GM19328 (cell line): ENCODE measurements at regions not wholly inside any gene's neighbourhood (a gene's known extent, or its start where the extent isn't known, plus 50 kb on each side); places are given as distances from the start of the nearest gene placed in this dataset.

Source experiments
- ATAC-seq: cut with Tn5 transposase; IDR thresholded peaks from one replicate; pipeline ENCODE4 v1.9.1; 2021; ENCODE audit warnings: mild to moderate bottlenecking, moderate library complexity; ENCODE audit not compliant: unreplicated experiment

GRCh38 chr2:221335219-221335752 is 236.8 kb downstream of the EPHA4 start:
- ATAC-seq = no peak

GRCh38 chr2:221336967-221337366 is 235.1 kb downstream of the EPHA4 start:
- ATAC-seq = no peak

GRCh38 chr2:221337957-221338685 is 234.0 kb downstream of the EPHA4 start:
- ATAC-seq = no peak

DNA sequence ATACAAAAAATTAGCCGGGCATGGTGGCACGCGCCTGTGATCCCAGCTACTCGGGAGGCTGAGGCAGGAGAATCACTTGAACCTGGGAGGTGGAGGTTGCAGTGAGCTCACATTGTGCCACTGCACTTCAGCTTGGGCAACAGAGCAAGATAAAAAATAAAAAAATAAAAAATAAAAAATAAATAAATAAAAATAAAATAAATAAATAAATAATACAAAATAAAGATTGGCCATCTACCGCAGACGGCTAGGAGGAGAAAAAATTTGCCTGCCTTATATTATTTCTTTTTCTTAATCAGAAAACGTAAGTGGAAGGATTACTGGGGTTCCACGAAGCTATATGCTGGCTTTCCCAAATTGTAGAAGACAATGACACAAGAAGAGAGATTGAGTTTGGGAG is 229.7 kb downstream of the EPHA4 start:
- ATAC-seq = no peak

GRCh38 chr2:221343524-221343923 is 228.6 kb downstream of the EPHA4 start:
- ATAC-seq = no peak

DNA sequence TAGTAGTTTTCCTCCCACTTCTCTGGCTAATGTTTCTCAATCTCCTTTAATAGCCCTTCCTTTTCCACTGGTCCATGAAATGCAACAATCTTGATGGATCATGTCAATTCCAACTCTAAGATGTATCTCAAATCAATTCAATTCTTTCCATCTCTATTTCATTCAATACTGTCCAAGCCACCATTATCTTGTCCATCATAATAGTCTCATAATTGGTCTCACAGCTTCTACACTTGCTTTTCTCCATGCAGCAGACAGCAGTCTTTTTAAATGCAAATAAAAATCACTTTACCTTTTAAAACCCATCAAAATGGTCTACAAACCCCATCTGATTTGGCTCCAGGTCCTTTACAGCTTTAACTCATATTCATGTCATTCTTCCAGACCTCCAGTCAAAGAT is 226.6 kb downstream of the EPHA4 start:
- no peak for ATAC-seq

DNA sequence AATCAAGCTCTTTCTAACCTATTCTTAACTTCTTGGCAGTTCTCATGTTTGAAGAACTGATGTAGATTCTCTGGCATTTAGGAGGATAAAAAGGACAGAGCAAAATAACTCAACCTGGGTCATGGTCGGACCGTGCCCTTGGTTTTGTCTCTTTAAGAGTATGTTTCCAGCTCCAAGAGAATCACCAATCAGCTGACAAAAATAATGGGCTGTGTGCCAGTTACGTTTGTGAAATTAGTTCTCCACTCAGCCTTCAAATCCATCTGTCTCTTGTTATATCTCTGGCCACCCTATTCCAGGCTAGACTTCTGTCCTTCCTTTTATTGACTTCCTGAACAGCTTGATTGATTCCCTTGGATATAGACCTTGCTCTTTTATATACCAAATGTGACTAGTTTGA is 225.7 kb downstream of the EPHA4 start:
- ATAC-seq = no peak

GRCh38 chr2:221347471-221347870 is 224.6 kb downstream of the EPHA4 start:
- no peak for ATAC-seq

DNA sequence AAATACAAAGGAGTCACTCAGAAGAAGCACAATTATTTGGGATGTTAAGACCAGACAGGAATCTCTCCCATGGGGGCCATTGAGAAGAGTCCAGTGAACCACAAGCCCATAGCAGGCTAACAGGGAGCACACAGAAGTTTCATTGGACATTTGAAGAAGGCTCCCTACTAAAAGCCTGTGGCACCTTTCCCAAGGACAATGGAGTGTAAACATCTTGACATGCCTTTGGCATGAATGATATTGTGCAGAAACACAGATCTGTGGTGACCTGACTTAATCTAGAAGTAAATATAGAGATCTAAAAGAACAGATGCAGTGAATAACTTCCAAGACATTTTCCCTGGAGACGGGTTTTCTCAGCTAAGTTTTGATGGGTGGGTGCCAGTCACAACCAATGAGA is 221.5 kb downstream of the EPHA4 start:
- ATAC-seq = no peak

- no peak for ATAC-seq
Observed at GRCh38 chr2:221353201-221353600, 218.9 kb downstream of the EPHA4 start.

DNA sequence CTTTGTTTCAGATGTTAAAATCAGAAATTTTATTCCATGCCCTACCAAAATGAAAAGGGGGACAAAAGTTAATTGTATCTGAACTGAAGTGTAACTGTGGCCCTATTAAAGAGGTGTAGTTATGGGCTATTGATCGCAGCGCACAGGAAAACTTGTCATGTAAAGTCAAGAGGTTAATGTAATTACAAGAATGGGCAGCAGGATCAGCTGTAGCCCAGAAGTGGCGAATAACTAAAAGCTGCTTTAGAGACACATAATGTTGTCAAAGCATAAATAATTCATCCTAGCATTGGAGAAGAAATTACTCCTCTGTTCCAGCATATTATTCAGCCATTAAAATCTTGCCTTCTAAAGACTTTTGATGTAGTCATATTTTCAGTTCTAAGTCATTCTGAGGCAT is 211.8 kb downstream of the EPHA4 start:
- ATAC-seq = no peak

DNA sequence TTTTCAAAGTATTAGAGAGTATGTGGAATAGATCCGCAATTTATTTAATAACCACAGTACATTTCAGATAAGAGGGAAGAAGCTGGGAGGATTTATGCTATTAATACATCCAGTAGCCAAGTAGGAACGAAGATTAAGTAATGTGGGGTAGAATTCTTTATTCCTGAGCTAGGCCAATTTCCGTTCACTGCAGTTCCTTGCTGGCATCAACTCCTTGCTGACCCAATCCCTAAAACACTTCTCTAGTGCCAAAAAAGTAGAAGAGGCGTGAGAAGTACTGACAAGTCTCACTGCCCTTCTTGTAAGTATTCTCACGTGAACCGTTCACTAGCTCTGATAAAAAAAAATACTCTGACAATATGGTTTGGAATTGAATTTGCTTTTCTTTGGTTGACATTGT is 211.4 kb downstream of the EPHA4 start:
- no peak for ATAC-seq

- ATAC-seq = no peak
Observed at GRCh38 chr2:221361633-221362032, 210.5 kb downstream of the EPHA4 start.

GRCh38 chr2:221364672-221365071 is 207.4 kb downstream of the EPHA4 start:
- ATAC-seq = no peak
